Nephron progenitor cell (in vitro differentiated cells): ENCODE measurements at regions not wholly inside any gene's neighbourhood (a gene's known extent, or its start where the extent isn't known, plus 50 kb on each side); places are given as distances from the start of the nearest gene placed in this dataset.

Experiments used
- DNase-seq: peaks from one replicate; pipeline ENCODE4 v3.0.0; 2021
- H3K27ac Mint-ChIP-seq: 2 replicates; pipeline ENCODE4 v1.8.0; 2021; ENCODE audit warnings: mild to moderate bottlenecking, moderate library complexity, mixed read lengths
- H3K27me3 Mint-ChIP-seq: 2 replicates; pipeline ENCODE4 v1.8.0; 2021; ENCODE audit warnings: mild to moderate bottlenecking, low read depth, mixed read lengths; ENCODE audit not compliant: poor library complexity
- H3K36me3 Mint-ChIP-seq: 2 replicates; pipeline ENCODE4 v1.8.0; 2021; ENCODE audit warnings: low read depth, mixed read lengths
- H3K4me1 Mint-ChIP-seq: 2 replicates; pipeline ENCODE4 v1.8.0; 2021; ENCODE audit warnings: mixed read lengths
- H3K4me3 Mint-ChIP-seq: 2 replicates; pipeline ENCODE4 v1.8.0; 2021; ENCODE audit warnings: mild to moderate bottlenecking, moderate library complexity, mixed read lengths
- H3K9me3 Mint-ChIP-seq: 2 replicates; pipeline ENCODE4 v1.8.0; 2021; ENCODE audit warnings: mild to moderate bottlenecking, moderate library complexity, mixed read lengths
- CTCF ChIP-seq: fragments of 200-600 bp; sonication (generic); IDR thresholded peaks from 2 replicates; pipeline ENCODE4 v1.5.0; 2021; ENCODE audit warnings: antibody characterized with exemption

GRCh38 chr10:44435196-44435595, 50.3 kb upstream of the CXCL12 start:
- Mint-ChIP-seq H3K36me3 (peaks cover 6% of the 10 kb centered on the region), H3K27ac (no peak overlapping the region), H3K4me1 (no peaks in the 10 kb centered on the region), H3K9me3 (peaks cover 45% of the 10 kb centered on the region), H3K4me3 (no peak overlapping the region), H3K27me3 (peaks cover 23% of the 10 kb centered on the region)
- no peak for TF ChIP-seq CTCF
- DNase-seq, result no peak

- no peak for DNase-seq
- no peak for TF ChIP-seq CTCF
- no peak overlapping the region for H3K4me3 Mint-ChIP-seq
- H3K27me3 Mint-ChIP-seq, result peaks cover 17% of the 10 kb centered on the region
- H3K27ac Mint-ChIP-seq, result no peak overlapping the region
- peaks cover 42% of the 10 kb centered on the region for H3K9me3 Mint-ChIP-seq
- H3K36me3 Mint-ChIP-seq, result peaks cover 1% of the 10 kb centered on the region
- H3K4me1 Mint-ChIP-seq, result no peaks in the 10 kb centered on the region
Observed at GRCh38 chr10:44436240-44436639, 51.3 kb upstream of the CXCL12 start.

GRCh38 chr10:44437840-44438511, 53.1 kb upstream of the CXCL12 start:
- Mint-ChIP-seq H3K4me3 (no peak overlapping the region), H3K27ac (no peak overlapping the region), H3K36me3 (no peaks in the 10 kb centered on the region), H3K9me3 (peaks cover 36% of the 10 kb centered on the region), H3K27me3 (peaks cover 14% of the 10 kb centered on the region), H3K4me1 (no peaks in the 10 kb centered on the region)
- DNase-seq, result no peak
- TF ChIP-seq CTCF, result no peak

GRCh38 chr10:44439239-44439957, 54.5 kb upstream of the CXCL12 start:
- peaks cover 14% of the 10 kb centered on the region for H3K27me3 Mint-ChIP-seq
- H3K4me3 Mint-ChIP-seq, result no peak overlapping the region
- no peak for TF ChIP-seq CTCF
- no peak for DNase-seq
- H3K36me3 Mint-ChIP-seq, result no peaks in the 10 kb centered on the region
- no peak overlapping the region for H3K27ac Mint-ChIP-seq
- no peaks in the 10 kb centered on the region for H3K4me1 Mint-ChIP-seq
- H3K9me3 Mint-ChIP-seq, result peaks cover 38% of the 10 kb centered on the region

- Mint-ChIP-seq H3K36me3 (no peaks in the 10 kb centered on the region), H3K9me3 (peaks cover 40% of the 10 kb centered on the region), H3K27ac (no peak overlapping the region), H3K4me3 (no peak overlapping the region), H3K4me1 (no peaks in the 10 kb centered on the region), H3K27me3 (peaks cover 10% of the 10 kb centered on the region)
- no peak for DNase-seq
- TF ChIP-seq CTCF, result no peak
Observed at GRCh38 chr10:44439958-44440244, 55.0 kb upstream of the CXCL12 start.

GRCh38 chr10:44457259-44457658, 72.4 kb upstream of the CXCL12 start:
- H3K27ac Mint-ChIP-seq, result no peak overlapping the region
- no peak for DNase-seq
- peaks cover 26% of the 10 kb centered on the region for H3K4me1 Mint-ChIP-seq
- no peak for TF ChIP-seq CTCF
- peaks cover 29% of the 10 kb centered on the region for H3K9me3 Mint-ChIP-seq
- no peak overlapping the region for H3K4me3 Mint-ChIP-seq
- H3K36me3 Mint-ChIP-seq, result peaks cover 5% of the 10 kb centered on the region
- H3K27me3 Mint-ChIP-seq, result peaks cover 3% of the 10 kb centered on the region
